ENCODE measurements at regions not wholly inside any gene's neighbourhood (a gene's known extent, or its start where the extent isn't known, plus 50 kb on each side); places are given as distances from the start of the nearest gene placed in this dataset.
A peak's percentile ranks its signal among the peaks of the same experiment; 100 is the strongest.
"Not testable (repeated sequence)": the region's sequence is repeated elsewhere in the genome, so short reads cannot be mapped to it uniquely, and the experiment has no call there.

GRCh38 chr4:151522866-151523519, 114.0 kb downstream of the FHIP1A start:
- DNase-seq: no peak

GRCh38 chr4:151524610-151525009, 115.6 kb downstream of the FHIP1A start:
- no peak for DNase-seq

- DNase-seq: not testable (repeated sequence)
Measured at GRCh38 chr4:151526489-151526888, 117.5 kb downstream of the FHIP1A start.

- DNase-seq: no peak
Measured at GRCh38 chr4:151527699-151528098, 118.7 kb downstream of the FHIP1A start.

GRCh38 chr4:151529187-151529586, 120.2 kb downstream of the FHIP1A start:
- DNase-seq: no peak

- DNase-seq: no peak
Measured at GRCh38 chr4:151530230-151530629, 121.3 kb downstream of the FHIP1A start.

- no peak for DNase-seq
Measured at GRCh38 chr4:151530783-151531182, 121.8 kb downstream of the FHIP1A start.

GRCh38 chr4:151532001-151532708, 123.2 kb downstream of the FHIP1A start:
- DNase-seq: peak; percentile 4

GRCh38 chr4:151534195-151534594, 125.2 kb downstream of the FHIP1A start:
- DNase-seq: no peak

GRCh38 chr4:151535366-151535765, 126.4 kb downstream of the FHIP1A start:
- no peak for DNase-seq

GRCh38 chr4:151537687-151538086, 128.7 kb downstream of the FHIP1A start:
- DNase-seq: no peak

- DNase-seq: no peak
Measured at GRCh38 chr4:151538963-151539362, 130.0 kb downstream of the FHIP1A start.

GRCh38 chr4:151540728-151541388, 131.9 kb downstream of the FHIP1A start:
- no peak for DNase-seq

- DNase-seq: no peak
Measured at GRCh38 chr4:151541389-151542071, 132.6 kb downstream of the FHIP1A start.

GRCh38 chr4:151548708-151549107, 139.7 kb downstream of the FHIP1A start:
- no peak for DNase-seq

GRCh38 chr4:151549378-151549777, 140.4 kb downstream of the FHIP1A start:
- not testable (repeated sequence) for DNase-seq

- no peak for DNase-seq
Measured at GRCh38 chr4:151553874-151554273, 144.9 kb downstream of the FHIP1A start.

- DNase-seq: no peak
Measured at GRCh38 chr4:151555151-151555945, 146.4 kb downstream of the FHIP1A start.

- no peak for DNase-seq
Measured at GRCh38 chr4:151558496-151559113, 149.6 kb downstream of the FHIP1A start.

- no peak for DNase-seq
Measured at GRCh38 chr4:151559595-151559994, 150.6 kb downstream of the FHIP1A start.

GRCh38 chr4:151561551-151562256, 152.7 kb downstream of the FHIP1A start:
- DNase-seq: no peak
